WTC11 (cell line): ENCODE measurements at regions not wholly inside any gene's neighbourhood (a gene's known extent, or its start where the extent isn't known, plus 50 kb on each side); places are given as distances from the start of the nearest gene placed in this dataset.

Source experiments
- ATAC-seq: fragments of 200-7000 bp; cut with Tn5 transposase; 2 replicates; pipeline ENCODE4 v1.10.0; 2021; ENCODE audit warnings: mild to moderate bottlenecking, moderate library complexity
- CTCF ChIA-PET: fragments of 300-600 bp; sonication (Branson Sonifier 250); formaldehyde crosslinking; loops from one replicate; lab custom pipeline; 2021; ENCODE audit warnings: antibody characterized with exemption; lab: Charles Lee
- POLR2A ChIA-PET: fragments of 350-600 bp; sonication (Branson Sonifier 250); formaldehyde crosslinking; loops from one replicate; lab custom pipeline; 2021; ENCODE audit warnings: antibody characterized with exemption; lab: Charles Lee
- DNase-seq: peaks from one replicate; pipeline ENCODE4 v3.0.0; 2021; ENCODE audit warnings: low spot score
- H3K27ac Mint-ChIP-seq: 2 replicates; pipeline ENCODE4 v1.8.0; 2021; ENCODE audit warnings: mixed read lengths
- H3K27me3 Mint-ChIP-seq: 2 replicates; pipeline ENCODE4 v1.8.0; 2021; ENCODE audit warnings: low read depth, mild to moderate bottlenecking, moderate library complexity, mixed read lengths
- H3K36me3 Mint-ChIP-seq: 2 replicates; pipeline ENCODE4 v1.8.0; 2021; ENCODE audit warnings: mixed read lengths
- H3K4me1 Mint-ChIP-seq: 2 replicates; pipeline ENCODE4 v1.8.0; 2022; ENCODE audit warnings: mixed read lengths
- H3K4me3 Mint-ChIP-seq: 2 replicates; pipeline ENCODE4 v1.8.0; 2021; ENCODE audit warnings: mild to moderate bottlenecking, moderate library complexity, mixed read lengths
- H3K9me3 Mint-ChIP-seq: 2 replicates; pipeline ENCODE4 v1.8.0; 2021; ENCODE audit warnings: mixed read lengths
- CTCF ChIP-seq: fragments of 200-600 bp; IDR thresholded peaks from 2 replicates; pipeline ENCODE4 v1.8.0; 2022; ENCODE audit warnings: antibody characterized with exemption
- ESRRA ChIP-seq: sonication (generic); formaldehyde crosslinking; IDR thresholded peaks from 2 replicates; pipeline ENCODE4 v1.8.1; 2022; ENCODE audit warnings: mild to moderate bottlenecking, missing genetic modification reagents, borderline replicate concordance
- ETV6 ChIP-seq: sonication (generic); formaldehyde crosslinking; IDR thresholded peaks from 2 replicates; pipeline ENCODE4 v1.8.1; 2022; ENCODE audit warnings: mild to moderate bottlenecking, missing genetic modification reagents
- FOXJ3 ChIP-seq: sonication (generic); formaldehyde crosslinking; IDR thresholded peaks from 2 replicates; pipeline ENCODE4 v1.9.0; 2021; ENCODE audit warnings: missing genetic modification reagents, mild to moderate bottlenecking, borderline replicate concordance
- GABPB1 ChIP-seq: sonication (generic); formaldehyde crosslinking; IDR thresholded peaks from 2 replicates; pipeline ENCODE4 v1.8.1; 2023; ENCODE audit warnings: mild to moderate bottlenecking, missing genetic modification reagents
- GTF2I ChIP-seq: fragments of 250-450 bp; sonication (Bioruptor Pico); conservative IDR thresholded peaks from 2 replicates; pipeline ENCODE4 v1.4.0; 2021; ENCODE audit warnings: mild to moderate bottlenecking
- HMGA2 ChIP-seq: fragments of 250-450 bp; sonication (Bioruptor Pico); IDR thresholded peaks from 2 replicates; pipeline ENCODE4 v1.4.0; 2021; ENCODE audit warnings: mild to moderate bottlenecking, moderate library complexity
- HMGXB4 ChIP-seq: sonication (generic); formaldehyde crosslinking; IDR thresholded peaks from 2 replicates; pipeline ENCODE4 v1.8.1; 2023; ENCODE audit warnings: mild to moderate bottlenecking, moderate library complexity, missing genetic modification reagents
- JAZF1 ChIP-seq: fragments of 250-450 bp; sonication (Bioruptor Pico); IDR thresholded peaks from 2 replicates; pipeline ENCODE4 v1.9.0; 2021; ENCODE audit warnings: moderate library complexity, mild to moderate bottlenecking, inconsistent platforms
- NFATC4 ChIP-seq: fragments of 250-450 bp; sonication (Bioruptor Pico); IDR thresholded peaks from 2 replicates; pipeline ENCODE4 v1.9.0; 2021; ENCODE audit warnings: mild to moderate bottlenecking
- NFE2L1 ChIP-seq: sonication (generic); formaldehyde crosslinking; IDR thresholded peaks from 2 replicates; pipeline ENCODE4 v1.8.1; 2023; ENCODE audit warnings: missing genetic modification reagents
- OVOL2 ChIP-seq: fragments of 250-450 bp; sonication (Bioruptor Pico); IDR thresholded peaks from 2 replicates; pipeline ENCODE4 v1.9.0; 2021; ENCODE audit warnings: mild to moderate bottlenecking, borderline replicate concordance
- RELA ChIP-seq: sonication (generic); formaldehyde crosslinking; IDR thresholded peaks from 2 replicates; pipeline ENCODE4 v1.8.1; 2022; ENCODE audit warnings: missing genetic modification reagents, mild to moderate bottlenecking, borderline replicate concordance
- RORB ChIP-seq: fragments of 250-450 bp; sonication (Bioruptor Pico); IDR thresholded peaks from 2 replicates; pipeline ENCODE4 v1.9.0; 2021; ENCODE audit warnings: mild to moderate bottlenecking
- SMAD3 ChIP-seq: sonication (generic); formaldehyde crosslinking; IDR thresholded peaks from 2 replicates; pipeline ENCODE4 v1.8.0; 2022; ENCODE audit warnings: missing genetic modification reagents, mild to moderate bottlenecking, borderline replicate concordance
- SP1 ChIP-seq: sonication (generic); formaldehyde crosslinking; conservative IDR thresholded peaks from 2 replicates; pipeline ENCODE4 v1.8.1; 2022; ENCODE audit warnings: missing genetic modification reagents
- STAT6 ChIP-seq: sonication (generic); formaldehyde crosslinking; conservative IDR thresholded peaks from 2 replicates; pipeline ENCODE4 v1.8.1; 2023; ENCODE audit warnings: mild to moderate bottlenecking, low read depth, missing genetic modification reagents, moderate library complexity
- TEAD1 ChIP-seq: sonication (generic); formaldehyde crosslinking; IDR thresholded peaks from 2 replicates; pipeline ENCODE4 v1.8.0; 2022; ENCODE audit warnings: mild to moderate bottlenecking, missing genetic modification reagents
- TP53 ChIP-seq: sonication (generic); formaldehyde crosslinking; IDR thresholded peaks from 2 replicates; pipeline ENCODE4 v1.8.1; 2023; ENCODE audit warnings: mild to moderate bottlenecking, missing genetic modification reagents
- USF1 ChIP-seq: sonication (generic); formaldehyde crosslinking; IDR thresholded peaks from 2 replicates; pipeline ENCODE4 v1.8.0; 2022; ENCODE audit warnings: mild to moderate bottlenecking, missing genetic modification reagents
- ZNF425 ChIP-seq: fragments of 250-450 bp; sonication (Bioruptor Pico); conservative IDR thresholded peaks from 2 replicates; pipeline ENCODE4 v1.9.0; 2021; ENCODE audit warnings: mild to moderate bottlenecking
- ZSCAN18 ChIP-seq: fragments of 250-450 bp; sonication (Bioruptor Pico); IDR thresholded peaks from 2 replicates; pipeline ENCODE4 v2.1.2; 2022; ENCODE audit warnings: mild to moderate bottlenecking, moderate library complexity

- POLR2A ChIA-PET = no interaction called here
- peaks cover 10% of the 10 kb centered on the region for H3K9me3 Mint-ChIP-seq
- no peak for DNase-seq
- TF ChIP-seq ZSCAN18 (no peak), TEAD1 (CRISPR knock-in tag) (no peak), RELA (CRISPR knock-in tag) (no peak), NFATC4 (CRISPR knock-in tag) (no peak), FOXJ3 (CRISPR knock-in tag) (no peak), SMAD3 (CRISPR knock-in tag) (no peak), STAT6 (CRISPR knock-in tag) (no peak), TP53 (no peak), NFE2L1 (CRISPR knock-in tag) (no peak), HMGA2 (CRISPR knock-in tag) (no peak), ESRRA (CRISPR knock-in tag) (no peak), CTCF (no peak), SP1 (CRISPR knock-in tag) (no peak), GABPB1 (CRISPR knock-in tag) (no peak), ETV6 (no peak), GTF2I (CRISPR knock-in tag) (no peak), RORB (no peak)
- TF ChIP-seq, all 79 proteins: peak for 0
- Mint-ChIP-seq H3K27me3 (no peaks in the 10 kb centered on the region), H3K4me3 (no peak overlapping the region), H3K4me1 (peaks cover 9% of the 10 kb centered on the region), H3K27ac (no peak overlapping the region), H3K36me3 (no peaks in the 10 kb centered on the region)
- ATAC-seq = peak; percentile 22
- CTCF ChIA-PET = no interaction called here
Measured at GRCh38 chr1:59184365-59184905, 112.5 kb upstream of the FGGY start.

DNA sequence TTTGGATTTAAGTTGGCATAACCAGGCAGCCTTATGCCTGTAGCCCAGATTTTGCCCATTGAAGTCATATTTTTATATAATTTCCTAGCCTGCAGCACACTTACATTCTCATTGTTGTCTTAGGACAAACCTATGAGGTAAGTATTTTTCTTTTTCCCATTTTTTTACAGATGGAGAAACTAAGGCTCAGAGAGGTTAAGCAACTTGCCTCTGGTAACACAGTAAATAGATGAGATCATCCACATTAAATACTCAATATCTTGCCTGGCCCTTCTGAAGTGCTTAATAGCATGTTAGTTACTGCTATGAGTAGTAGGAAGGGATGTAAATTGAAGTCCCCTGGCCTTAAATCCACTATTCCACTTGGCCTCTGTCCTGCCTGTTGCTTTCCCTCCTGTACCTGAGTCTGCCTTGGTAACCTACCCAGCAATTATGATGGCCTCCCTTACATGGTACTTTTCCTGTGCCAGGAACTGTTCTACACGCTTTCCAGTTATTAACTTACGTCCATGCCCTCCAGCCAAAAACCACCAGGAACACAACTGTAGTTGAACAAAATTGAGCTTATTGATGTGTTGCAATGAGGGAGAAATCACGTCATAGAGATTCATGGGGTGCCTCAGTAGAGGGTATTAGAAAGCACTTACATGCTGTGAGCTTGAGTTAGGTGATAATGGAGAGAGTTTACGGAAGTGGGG, 111.6 kb upstream of the FGGY start:
- H3K4me1 Mint-ChIP-seq = peaks cover 9% of the 10 kb centered on the region

More for the DNA sequence above, 111.6 kb upstream of the FGGY start:
- no peak overlapping the region for H3K27ac Mint-ChIP-seq
- no peak overlapping the region for H3K4me3 Mint-ChIP-seq
- POLR2A ChIA-PET = no interaction called here
- ATAC-seq = no peak
- H3K9me3 Mint-ChIP-seq = peaks cover 18% of the 10 kb centered on the region
- CTCF ChIA-PET = no interaction called here
- no peaks in the 10 kb centered on the region for H3K27me3 Mint-ChIP-seq
- no peak for DNase-seq
- H3K36me3 Mint-ChIP-seq = peaks cover 6% of the 10 kb centered on the region
- no peak for TF ChIP-seq OVOL2 (CRISPR knock-in tag)
- no peak for TF ChIP-seq TEAD1 (CRISPR knock-in tag)
- no peak for TF ChIP-seq NFATC4 (CRISPR knock-in tag)
- TF ChIP-seq JAZF1 (CRISPR knock-in tag) = no peak
- no peak for TF ChIP-seq ZNF425
- TF ChIP-seq SP1 (CRISPR knock-in tag) = no peak
- no peak for TF ChIP-seq STAT6 (CRISPR knock-in tag)
- no peak for TF ChIP-seq USF1 (CRISPR knock-in tag)
- TF ChIP-seq HMGXB4 (CRISPR knock-in tag) = no peak
